Renal cortical epithelial cell (primary cell): ENCODE measurements at regions not wholly inside any gene's neighbourhood (a gene's known extent, or its start where the extent isn't known, plus 50 kb on each side); places are given as distances from the start of the nearest gene placed in this dataset.
"Not testable (repeated sequence)": the region's sequence is repeated elsewhere in the genome, so short reads cannot be mapped to it uniquely, and the experiment has no call there.

Source experiments
- DNase-seq: peaks from one replicate; pipeline ENCODE4 v3.0.0-alpha.2; 2011; ENCODE audit warnings: low read depth

DNA sequence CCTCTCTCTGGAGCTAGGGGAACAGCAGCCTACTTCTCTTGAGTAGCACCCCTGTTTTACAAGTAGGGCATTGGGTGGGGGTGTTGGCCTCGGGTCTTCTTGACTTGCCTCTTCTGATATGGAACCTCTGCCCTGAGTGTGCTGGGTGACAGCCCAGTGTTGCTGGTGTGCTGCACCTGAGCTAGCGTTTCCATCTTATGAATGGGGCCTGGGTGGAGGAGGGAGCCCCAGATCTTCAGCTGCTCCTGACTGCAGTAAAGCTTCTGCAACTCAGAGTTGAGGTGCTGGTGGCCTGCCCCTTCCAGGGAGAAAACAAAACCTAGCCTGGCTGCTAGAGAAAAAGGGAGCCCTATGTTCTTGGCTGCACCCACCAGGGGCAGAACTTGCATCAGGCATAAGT, 202.5 kb upstream of the SHH start:
- DNase-seq = no peak

- DNase-seq = no peak
Observed at GRCh38 chr7:156014201-156014600, 201.9 kb upstream of the SHH start.

DNA sequence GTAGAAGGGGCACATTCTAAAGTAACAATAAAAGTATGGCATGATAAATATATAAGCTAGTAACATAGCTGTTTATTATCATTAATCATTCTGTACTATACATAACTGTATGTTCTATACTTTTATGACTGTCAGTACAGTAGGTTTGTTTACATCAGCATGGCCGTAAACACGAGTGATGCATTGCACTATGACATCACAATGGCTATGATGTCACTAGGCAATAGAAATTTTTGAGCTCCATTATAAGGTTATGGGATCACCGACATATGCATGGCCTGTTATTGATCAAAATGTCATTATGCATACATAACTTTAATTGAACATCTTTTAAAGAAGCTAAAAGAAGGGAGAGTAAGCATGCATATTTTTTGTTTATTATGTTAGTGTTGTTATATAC, 200.1 kb upstream of the SHH start:
- DNase-seq = no peak

DNA sequence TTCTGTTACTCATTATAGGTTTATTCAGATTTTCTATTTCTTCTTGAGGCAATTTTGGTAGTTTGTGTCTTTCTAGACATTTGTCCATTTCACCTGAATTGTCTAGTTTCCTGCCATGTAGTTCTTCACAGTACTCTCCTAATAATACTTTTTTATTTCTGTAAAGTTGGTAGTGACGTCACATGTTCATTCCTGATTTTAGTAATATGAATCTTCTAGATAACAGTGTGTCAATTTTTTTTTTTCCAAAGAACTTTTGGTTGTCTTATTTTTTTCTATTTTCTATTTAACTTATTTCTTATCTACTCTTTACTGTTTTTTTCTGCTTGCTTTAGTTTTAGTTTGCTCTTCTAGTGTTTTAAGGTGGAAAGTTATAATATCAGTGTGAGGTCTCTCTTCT, 197.3 kb upstream of the SHH start:
- no peak for DNase-seq

- not testable (repeated sequence) for DNase-seq
Observed at GRCh38 chr7:156006876-156007275, 194.6 kb upstream of the SHH start.

DNA sequence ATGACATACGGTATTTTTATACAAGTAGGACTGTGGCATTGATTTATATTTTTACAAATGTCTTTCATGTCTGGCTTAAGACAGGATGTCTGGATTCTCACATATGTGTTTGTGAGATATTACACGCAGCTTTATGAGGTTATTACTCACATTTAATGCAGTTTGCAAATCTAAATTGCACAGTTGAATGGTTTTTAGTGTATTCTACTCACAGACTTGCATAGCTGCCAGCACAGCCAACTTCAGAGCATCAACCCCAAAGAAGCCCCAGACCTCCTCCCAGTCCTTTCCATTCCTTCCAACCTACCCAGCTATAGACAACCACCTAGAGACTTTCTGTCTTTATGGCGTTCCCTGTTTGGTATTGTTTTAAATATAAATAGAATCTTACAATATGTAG, 193.8 kb upstream of the SHH start:
- DNase-seq = no peak

- no peak for DNase-seq
Observed at GRCh38 chr7:156005202-156005691, 193.0 kb upstream of the SHH start.

- no peak for DNase-seq
Observed at GRCh38 chr7:156004265-156005201, 192.3 kb upstream of the SHH start.

GRCh38 chr7:156003220-156004162, 191.2 kb upstream of the SHH start:
- DNase-seq = no peak

DNA sequence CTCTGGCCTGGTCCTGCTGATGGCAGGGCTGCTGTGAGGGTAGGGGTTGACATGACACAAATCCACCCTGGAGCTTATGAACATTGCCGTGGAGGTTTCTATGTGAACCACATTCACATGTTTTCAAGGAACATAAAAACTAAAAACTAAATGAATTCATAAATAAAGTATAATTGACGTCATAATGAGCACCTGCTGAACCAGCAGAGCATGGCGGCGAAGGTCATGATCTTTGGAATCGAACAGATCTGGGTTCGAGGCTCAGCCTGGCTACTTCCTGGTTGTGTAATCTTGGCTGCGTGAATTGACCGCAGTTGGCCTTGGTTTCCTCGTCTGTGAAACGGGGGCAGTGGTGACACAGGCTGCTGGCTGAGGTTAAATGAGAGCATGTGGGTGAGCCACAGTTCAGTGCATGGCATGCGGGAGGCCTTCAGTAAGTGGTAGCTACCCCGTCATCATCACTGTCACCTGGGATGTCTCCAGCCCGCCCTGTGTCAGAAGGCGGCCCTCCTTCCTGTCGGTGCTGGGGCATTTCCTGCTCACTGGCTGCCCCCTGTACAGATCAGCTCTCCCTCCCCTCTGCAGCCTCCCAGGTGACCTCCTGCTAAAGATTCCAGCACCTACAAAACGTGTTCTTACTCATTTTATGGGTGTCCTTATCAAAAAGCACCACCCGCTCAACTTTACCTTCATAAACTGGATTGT, 190.3 kb upstream of the SHH start:
- no peak for DNase-seq

- no peak for DNase-seq
Observed at GRCh38 chr7:156001496-156002260, 189.4 kb upstream of the SHH start.

DNA sequence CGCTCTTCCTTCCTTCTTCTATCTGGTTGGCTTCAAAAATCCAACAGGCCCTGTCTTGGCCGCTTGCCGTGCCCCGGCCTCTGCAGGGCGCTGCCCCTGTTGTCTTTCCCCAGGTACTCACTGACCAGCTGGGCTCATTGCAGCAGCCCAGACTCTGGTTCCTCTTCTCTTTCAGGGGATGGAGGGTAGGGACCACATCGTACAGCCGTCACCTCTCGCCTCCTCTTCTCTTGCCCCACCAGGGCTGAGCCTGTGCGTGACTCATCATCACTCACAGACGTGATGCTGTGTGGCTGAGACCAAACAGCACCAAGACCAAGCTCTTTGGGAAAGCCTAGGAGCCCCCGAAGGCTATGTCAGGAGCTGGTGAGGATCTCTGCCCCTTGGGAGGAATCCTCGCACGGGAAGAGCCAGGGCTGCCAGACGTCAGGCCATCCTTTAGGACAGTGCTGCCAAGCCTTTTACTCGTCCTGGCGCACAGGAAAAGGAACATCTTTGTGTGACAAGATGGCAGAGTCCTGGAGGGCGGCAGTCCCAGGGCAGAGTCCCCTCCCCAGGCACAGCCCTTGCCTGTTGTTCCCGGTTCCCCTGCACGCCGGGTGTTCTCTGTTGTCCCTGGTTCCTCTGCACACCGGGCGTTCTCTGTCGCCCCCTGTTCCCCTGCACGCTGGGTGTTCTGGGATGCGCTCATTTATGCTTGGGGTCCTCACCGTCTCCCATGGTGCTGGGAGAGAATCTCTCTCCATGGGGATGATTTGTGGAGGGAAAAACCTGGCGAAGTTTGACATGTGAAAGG, 188.5 kb upstream of the SHH start:
- no peak for DNase-seq

DNA sequence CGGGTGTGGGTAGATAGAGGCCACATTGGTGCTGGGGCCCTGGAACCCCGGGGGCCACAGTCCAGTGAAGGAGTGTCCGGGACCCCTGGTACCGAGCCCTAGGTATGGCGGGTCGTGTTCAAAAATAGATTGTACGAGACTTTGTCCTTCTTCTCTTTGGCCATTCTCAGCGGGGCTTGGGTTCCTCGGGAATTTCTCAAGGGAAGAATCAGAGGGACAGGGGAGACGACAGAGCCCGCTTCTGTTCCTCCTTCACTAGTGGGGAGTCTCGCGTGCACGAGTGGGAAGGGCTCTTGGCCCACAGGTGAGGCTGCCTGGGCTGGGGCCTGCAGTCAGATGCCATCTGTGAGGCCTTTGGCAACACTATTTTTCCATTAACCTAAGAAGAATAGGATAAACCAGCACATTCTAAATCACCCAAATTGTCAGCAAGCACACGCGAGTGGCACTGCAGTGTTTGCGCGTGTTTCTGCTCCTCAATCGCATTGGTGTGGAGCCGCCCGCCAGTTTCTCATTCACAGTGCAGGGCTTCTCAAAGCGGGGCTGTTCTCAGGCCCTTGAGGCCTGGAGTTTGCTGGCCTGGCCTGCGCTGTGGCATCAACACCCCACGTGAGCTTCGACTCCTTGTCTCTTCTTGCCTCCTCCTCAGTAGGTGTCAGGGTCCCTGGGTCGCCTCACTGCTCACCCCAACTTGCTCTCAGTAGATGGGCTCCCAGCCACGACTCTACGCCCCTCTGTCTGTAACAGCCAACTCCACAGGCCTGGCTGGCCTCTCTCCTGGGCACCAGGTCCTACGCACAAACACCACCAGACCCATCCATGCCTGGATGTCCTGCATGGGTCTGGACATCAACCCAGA, 187.6 kb upstream of the SHH start:
- DNase-seq = no peak

DNA sequence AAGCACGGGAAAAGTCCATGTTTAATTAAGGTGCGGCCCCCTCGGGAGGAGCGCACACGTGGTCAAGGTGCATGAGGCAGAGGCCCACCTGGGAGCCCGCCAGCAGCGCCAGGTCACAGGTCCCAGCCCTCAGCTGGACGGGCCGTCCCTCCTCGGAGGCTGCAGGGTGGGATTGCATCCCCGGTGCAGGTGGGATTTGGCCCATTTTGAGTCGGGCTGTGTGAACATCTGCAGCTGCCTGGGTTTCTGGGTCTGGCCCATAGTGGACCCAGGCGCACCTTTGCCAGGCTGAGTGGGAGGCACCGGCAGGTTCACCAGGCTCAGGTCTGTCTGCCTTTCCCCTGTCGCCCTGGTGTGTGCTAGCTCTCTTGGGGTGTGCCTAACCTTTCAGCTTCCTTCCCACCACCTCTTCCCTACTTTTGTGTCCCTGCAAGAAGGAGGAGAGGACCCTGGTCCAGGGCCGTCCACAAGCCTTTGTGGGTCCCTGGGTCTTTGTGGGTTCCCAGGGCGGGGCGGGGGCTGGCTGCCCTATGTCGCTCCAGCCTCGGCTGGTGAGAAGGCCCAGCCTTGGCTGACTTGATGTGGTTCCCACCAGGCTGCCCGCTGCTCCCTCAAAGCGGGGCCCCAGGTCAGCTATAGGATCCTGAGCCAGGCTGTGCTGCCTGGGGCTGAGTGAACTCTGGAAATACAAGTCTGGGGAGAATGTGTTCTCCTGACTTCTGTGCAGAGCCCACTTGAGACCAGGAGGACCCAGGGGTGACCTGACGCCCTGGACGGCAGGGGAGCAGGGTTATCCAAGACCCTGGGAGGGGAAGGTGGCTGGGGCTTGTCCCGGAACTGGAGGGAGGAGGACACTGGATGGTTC, 186.7 kb upstream of the SHH start:
- no peak for DNase-seq

DNA sequence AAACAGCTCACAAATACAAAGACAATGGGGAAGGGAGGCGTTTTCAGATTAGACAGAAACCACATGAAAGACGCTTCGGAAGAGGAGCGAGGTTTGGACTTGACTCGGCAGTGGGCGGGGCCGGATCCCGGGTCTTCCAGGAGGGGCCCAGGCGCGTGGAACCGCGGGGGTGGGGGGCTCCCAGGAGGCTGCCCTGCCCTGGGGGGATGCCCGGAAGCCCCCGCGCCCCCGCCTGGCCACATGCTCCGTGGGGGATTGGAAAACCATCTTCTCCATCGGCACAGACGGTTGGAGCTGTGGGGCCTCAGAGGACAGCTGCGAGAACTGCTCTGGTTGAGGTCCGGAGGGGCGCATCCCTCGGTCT, 186.0 kb upstream of the SHH start:
- DNase-seq = no peak

- no peak for DNase-seq
Observed at GRCh38 chr7:155997431-155998327, 185.4 kb upstream of the SHH start.

DNA sequence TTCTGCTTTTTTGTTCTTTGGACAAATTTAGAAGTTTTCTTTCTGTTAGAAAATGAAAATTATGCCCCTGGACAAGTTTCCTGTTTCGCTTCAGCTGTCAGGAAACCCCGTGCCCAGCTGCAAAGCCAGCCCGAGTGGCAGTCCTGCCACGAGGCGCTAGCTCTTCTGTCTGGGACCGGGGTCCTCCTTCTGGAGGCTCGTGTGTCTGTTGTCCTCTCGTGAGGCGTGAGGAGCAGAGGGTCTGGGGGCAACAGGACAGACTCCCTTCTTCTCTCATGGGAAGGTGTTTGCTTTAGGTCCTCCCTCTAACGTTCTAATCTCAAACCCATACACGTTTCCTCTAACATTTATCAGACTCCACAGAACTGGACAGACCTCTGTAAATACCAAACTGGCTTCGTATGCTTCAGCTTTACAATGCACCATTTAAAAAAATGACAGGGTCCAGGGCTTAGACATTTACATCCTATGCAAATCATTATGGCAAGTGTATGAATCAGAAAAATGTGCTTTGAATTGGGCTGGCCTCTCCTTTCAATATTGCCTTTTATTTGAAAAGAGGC, 184.5 kb upstream of the SHH start:
- DNase-seq = no peak
